ENCODE measurements at regions not wholly inside any gene's neighbourhood (a gene's known extent, or its start where the extent isn't known, plus 50 kb on each side); places are given as distances from the start of the nearest gene placed in this dataset.

DNA sequence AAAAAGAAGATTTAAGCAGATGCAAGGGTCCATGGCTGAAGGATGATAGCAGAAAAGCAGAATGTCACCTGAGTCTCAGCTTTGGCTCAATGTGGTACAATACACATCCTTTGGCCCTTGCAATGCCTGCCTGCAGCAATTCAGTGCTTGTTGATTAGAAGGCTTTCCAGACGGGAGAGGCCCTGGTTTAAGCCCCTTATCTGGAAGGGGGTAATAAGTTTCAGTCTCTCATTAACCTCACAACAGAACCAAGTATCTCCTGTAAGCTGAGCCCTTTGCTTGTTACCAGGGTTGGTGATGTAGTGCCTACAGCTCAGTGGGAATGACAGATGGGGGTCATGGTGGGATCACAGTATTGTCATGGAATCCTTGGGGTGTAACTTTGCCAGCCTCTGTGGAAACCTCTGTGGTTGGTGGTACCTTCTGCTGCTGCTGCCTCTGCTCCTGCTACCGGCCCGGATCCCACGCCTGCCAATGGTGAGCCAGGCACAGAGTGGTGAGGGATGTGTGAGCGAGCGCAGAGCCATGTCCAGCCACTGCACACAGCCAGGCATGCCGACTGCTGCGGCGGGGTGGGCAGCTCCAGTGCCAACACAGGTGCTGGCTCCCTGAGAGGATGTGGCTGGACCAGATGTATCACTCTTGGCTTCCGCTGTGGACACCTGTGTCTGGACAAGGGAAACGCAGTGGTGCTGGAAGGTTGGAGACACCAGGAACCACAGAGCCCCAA is 81.2 kb downstream of the ADRA2C start:
- DNase-seq (ENCODE audit: low read depth), result no peak
- in situ Hi-C loops (cut with HindIII; ENCODE audit: low pct_unique_long_range_greater_than_20kb, low sequenced_read_pairs), result no loop called here

GRCh38 chr4:3848323-3848722 is 82.1 kb downstream of the ADRA2C start:
- in situ Hi-C loops (cut with HindIII; ENCODE audit: low pct_unique_long_range_greater_than_20kb, low sequenced_read_pairs), result no loop called here
- no peak for DNase-seq (ENCODE audit: low read depth)

GRCh38 chr4:3849140-3849539 is 83.0 kb downstream of the ADRA2C start:
- DNase-seq (ENCODE audit: low read depth), result no peak
- in situ Hi-C loops (cut with HindIII; ENCODE audit: low pct_unique_long_range_greater_than_20kb, low sequenced_read_pairs), result no loop called here

DNA sequence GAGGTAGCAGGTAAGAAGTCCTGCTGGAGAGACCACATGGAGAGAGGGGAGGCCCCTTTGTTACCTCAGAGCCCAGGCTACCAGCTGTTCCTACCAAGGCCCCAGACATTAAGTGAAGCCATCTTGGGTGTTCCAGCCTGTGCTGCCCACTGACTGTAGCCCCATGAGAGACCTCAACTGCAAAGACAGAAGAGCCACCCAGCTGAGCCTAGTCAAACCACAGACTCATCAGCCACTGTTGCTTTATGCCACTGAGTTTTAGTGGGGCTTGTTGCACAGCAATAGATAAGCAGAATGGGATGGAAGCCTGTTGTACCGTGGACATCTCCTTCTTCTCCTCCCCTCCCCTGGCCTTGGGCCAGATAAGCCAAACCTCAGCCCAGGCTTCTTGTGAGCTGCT is 83.9 kb downstream of the ADRA2C start:
- no peak for DNase-seq (ENCODE audit: low read depth)
- in situ Hi-C loops (cut with HindIII; ENCODE audit: low pct_unique_long_range_greater_than_20kb, low sequenced_read_pairs), result no loop called here

DNA sequence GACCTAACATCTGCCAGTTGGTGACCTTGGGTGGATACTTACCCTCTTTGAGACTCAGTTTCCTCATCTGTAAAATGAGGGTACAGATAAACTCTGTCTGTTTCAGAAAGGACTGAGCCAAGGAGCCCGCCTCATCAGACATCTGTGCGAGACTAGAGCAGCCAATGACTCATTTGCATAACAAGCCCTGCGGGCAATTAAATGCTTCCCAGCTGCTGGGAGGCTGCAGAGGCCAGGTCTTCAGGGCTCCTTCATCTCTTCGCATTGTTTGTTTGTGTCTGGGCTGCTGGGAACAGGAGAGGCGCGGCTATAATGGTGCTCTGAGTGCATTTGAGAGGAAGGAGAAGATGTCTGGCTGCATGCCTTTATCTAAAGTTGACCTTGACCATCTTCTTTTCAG is 85.0 kb downstream of the ADRA2C start:
- DNase-seq (ENCODE audit: low read depth), result no peak

GRCh38 chr4:3851881-3852280 is 85.7 kb downstream of the ADRA2C start:
- in situ Hi-C loops (cut with HindIII; ENCODE audit: low pct_unique_long_range_greater_than_20kb, low sequenced_read_pairs), result no loop called here
- no peak for DNase-seq (ENCODE audit: low read depth)

More for the DNA sequence above, 85.0 kb downstream of the ADRA2C start:
- in situ Hi-C loops (cut with HindIII; ENCODE audit: low pct_unique_long_range_greater_than_20kb, low sequenced_read_pairs), result no loop called here

DNA sequence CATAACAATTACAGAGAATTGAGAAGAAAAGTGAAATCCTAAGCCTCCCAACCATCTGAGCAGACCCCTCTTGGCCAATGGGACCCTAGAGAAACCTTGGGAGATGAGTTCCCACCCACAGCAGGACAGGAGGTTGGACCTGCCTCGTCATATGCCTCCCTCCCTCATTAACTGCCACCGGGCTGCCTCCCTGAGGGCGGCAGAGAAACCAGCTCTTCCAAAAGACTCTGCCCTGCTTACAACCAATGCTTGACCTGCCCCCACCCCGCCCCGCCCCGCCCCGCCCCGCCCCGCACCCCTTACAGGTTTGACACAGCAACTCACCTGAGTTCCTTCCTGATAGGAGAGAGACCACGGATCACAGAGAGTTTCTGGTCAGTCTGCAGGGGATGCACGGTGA is 86.1 kb downstream of the ADRA2C start:
- DNase-seq (ENCODE audit: low read depth), result no peak
- in situ Hi-C loops (cut with HindIII; ENCODE audit: low pct_unique_long_range_greater_than_20kb, low sequenced_read_pairs), result no loop called here

- in situ Hi-C loops (cut with HindIII; ENCODE audit: low pct_unique_long_range_greater_than_20kb, low sequenced_read_pairs), result no loop called here
- DNase-seq (ENCODE audit: low read depth), result no peak
These were observed 86.5 kb downstream of the ADRA2C start for GRCh38 chr4:3852711-3853110.

GRCh38 chr4:3853388-3854035 is 87.3 kb downstream of the ADRA2C start:
- DNase-seq (ENCODE audit: low read depth), result no peak
- in situ Hi-C loops (cut with HindIII; ENCODE audit: low pct_unique_long_range_greater_than_20kb, low sequenced_read_pairs), result no loop called here

- DNase-seq (ENCODE audit: low read depth), result no peak
- in situ Hi-C loops (cut with HindIII; ENCODE audit: low pct_unique_long_range_greater_than_20kb, low sequenced_read_pairs), result no loop called here
These were observed 88.5 kb downstream of the ADRA2C start for GRCh38 chr4:3854661-3855060.

- no peak for DNase-seq (ENCODE audit: low read depth)
- in situ Hi-C loops (cut with HindIII; ENCODE audit: low pct_unique_long_range_greater_than_20kb, low sequenced_read_pairs), result no loop called here
These were observed 89.5 kb downstream of the ADRA2C start for GRCh38 chr4:3855646-3856045.

DNA sequence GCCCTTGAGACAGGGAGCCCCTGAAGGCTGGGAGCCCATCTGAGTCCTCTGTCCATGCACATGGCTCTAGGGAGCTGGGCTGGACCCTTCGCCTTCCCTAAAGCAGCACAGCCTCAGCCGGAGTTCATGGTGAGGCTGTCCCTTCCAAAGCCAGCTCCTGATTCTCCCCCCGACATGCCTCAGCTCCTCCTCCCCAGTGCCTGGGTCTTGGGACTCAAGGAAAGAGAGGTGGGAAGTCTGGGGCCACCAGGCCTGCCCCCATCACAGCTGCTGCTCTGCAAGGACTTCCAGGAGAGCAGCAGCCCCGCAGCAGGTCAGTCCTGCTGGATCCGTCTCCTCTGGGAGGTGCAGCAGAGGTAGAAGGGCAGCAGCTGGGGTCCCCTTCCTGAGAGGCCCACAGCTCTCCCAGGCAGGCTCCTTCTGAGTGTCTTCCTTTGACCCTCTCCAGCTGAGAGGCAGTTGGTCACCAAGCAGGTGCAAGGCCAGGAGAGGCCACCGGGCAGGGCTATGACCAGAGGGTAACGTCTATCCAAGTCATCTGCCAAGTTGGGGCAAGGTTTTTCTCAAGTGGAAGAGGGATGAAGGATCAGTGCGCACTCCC is 90.5 kb downstream of the ADRA2C start:
- no peak for DNase-seq (ENCODE audit: low read depth)
- in situ Hi-C loops (cut with HindIII; ENCODE audit: low pct_unique_long_range_greater_than_20kb, low sequenced_read_pairs), result no loop called here

DNA sequence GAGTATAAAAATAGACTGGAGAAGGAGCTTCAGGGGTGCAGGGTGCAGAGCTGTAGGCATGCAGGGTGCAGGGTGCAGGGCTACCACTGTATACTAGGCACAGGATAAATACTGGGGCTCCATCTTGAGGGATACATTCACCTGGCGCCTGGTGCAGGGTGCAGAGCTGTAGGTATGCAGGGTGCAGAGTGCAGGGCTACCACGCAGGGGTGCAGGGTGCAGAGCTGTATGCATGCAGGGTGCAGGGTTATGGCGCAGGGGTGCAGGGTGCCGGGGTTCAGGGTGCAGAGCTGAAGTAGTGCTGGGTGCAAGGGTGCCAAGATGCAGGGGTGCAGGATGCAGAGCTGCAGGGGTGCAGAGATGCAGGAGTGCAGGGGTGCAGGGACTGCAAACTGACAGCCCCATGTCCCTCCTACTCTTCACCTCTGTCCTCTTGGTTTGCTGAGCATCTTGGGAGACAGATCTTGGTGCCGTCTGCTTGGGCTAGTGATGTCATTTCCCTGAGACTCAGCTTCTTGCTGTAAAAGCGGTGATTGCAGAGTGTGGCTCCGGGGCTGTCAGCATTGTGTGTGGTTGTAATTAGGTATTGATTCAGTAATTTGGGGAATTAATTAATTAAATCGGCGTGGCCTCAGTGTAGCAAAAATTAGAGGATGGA is 91.2 kb downstream of the ADRA2C start:
- in situ Hi-C loops (cut with HindIII; ENCODE audit: low pct_unique_long_range_greater_than_20kb, low sequenced_read_pairs), result no loop called here
- no peak for DNase-seq (ENCODE audit: low read depth)

DNA sequence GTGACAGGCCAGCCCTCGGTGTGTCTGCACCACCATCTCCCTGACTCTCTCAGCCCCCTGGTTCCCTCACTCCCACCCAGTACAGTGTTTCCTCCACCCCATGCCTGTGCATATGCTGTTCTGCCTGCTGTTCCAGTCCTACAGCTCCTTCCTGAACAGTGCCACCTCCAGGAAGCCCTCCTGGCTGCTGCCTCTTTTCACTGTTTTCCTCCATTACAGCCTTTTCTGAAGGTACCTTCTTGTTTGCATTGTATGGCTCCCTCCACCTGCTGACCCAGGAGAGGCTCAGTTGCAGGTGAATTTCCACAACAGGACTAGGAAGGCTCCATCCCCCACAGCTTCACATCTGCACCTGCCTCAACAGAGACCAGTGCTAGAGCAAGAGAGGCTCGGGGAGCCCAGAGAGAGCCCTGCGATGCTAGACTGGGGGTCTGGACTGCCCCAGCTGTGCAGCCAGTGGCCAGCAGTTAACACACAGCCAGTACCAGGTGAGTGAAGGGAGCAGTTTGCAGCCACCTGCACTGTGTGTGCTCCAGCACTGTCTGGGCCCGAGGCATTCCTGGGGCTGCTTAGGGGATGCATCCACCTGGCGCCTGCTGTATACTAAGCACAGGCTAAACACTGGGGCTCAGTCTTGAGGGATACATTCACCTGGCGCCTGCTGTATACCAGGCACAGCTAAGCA is 92.0 kb downstream of the ADRA2C start:
- DNase-seq (ENCODE audit: low read depth), result no peak
- in situ Hi-C loops (cut with HindIII; ENCODE audit: low pct_unique_long_range_greater_than_20kb, low sequenced_read_pairs), result no loop called here

DNA sequence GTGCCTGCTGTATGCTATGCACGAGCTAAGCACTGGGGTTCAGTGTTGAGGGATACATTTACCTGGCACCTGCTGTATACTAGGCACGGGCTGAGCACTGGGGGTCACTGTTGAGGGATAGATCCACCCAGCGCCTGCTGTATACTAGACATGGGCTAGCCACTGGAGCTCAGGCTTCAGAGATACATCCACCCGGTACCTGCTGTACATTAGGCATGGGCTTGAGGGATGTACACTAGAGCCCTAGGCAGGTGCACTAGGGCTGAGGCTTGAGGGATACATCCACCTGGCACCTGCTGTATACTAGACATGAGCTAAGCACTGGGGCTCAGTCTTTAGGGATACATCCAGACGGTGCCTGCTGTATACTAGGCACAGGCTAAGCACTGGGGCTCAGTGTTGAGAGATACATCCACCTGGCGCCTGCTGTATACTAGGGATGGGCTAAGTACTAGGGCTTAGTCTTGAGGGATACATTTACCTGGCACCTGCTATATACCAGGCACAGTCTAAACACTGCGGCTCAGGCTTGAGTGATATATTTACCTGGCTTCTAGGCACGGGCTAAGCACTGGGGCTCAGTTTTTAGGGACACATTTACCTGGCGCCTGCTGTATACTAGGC is 92.7 kb downstream of the ADRA2C start:
- no peak for DNase-seq (ENCODE audit: low read depth)
- in situ Hi-C loops (cut with HindIII; ENCODE audit: low pct_unique_long_range_greater_than_20kb, low sequenced_read_pairs), result no loop called here

- no peak for DNase-seq (ENCODE audit: low read depth)
- in situ Hi-C loops (cut with HindIII; ENCODE audit: low pct_unique_long_range_greater_than_20kb, low sequenced_read_pairs), result no loop called here
These were observed 93.4 kb downstream of the ADRA2C start for GRCh38 chr4:3859571-3859970.

- in situ Hi-C loops (cut with HindIII; ENCODE audit: low pct_unique_long_range_greater_than_20kb, low sequenced_read_pairs), result no loop called here
- no peak for DNase-seq (ENCODE audit: low read depth)
These were observed 94.1 kb downstream of the ADRA2C start for GRCh38 chr4:3860061-3860912.

Measured in Caki2 (cell line).